CD4-positive, alpha-beta memory T cell (primary cell): ENCODE measurements at regions not wholly inside any gene's neighbourhood (a gene's known extent, or its start where the extent isn't known, plus 50 kb on each side); places are given as distances from the start of the nearest gene placed in this dataset.
"Not testable (repeated sequence)": the region's sequence is repeated elsewhere in the genome, so short reads cannot be mapped to it uniquely, and the experiment has no call there.

Experiments used
- CTCF ChIA-PET: fragments of 350-600 bp; sonication (Branson Sonifier 250); formaldehyde crosslinking; loops from one replicate; lab custom pipeline; 2021; ENCODE audit warnings: inconsistent platforms; ENCODE audit not compliant: partially characterized antibody; lab: Charles Lee
- POLR2A ChIA-PET: fragments of 350-600 bp; sonication (Branson Sonifier 250); formaldehyde crosslinking; loops from one replicate; lab custom pipeline; 2021; ENCODE audit not compliant: partially characterized antibody; lab: Charles Lee
- DNase-seq, 5 donors: peaks; one replicate each; pipeline versions ENCODE4 v3.0.0 to v3.0.0-alpha.2; 2020 to 2022; ENCODE audit warnings: mixed read lengths in 1 of 5
- H3K27ac ChIP-seq: one replicate; pipeline ENCODE4 v1.7.0; 2013; ENCODE audit warnings: low read depth, low read length
- H3K27me3 ChIP-seq: 2 replicates; pipeline ENCODE4 v1.7.0; 2013; ENCODE audit warnings: mild to moderate bottlenecking, low read length, moderate library complexity; ENCODE audit not compliant: insufficient read depth
- H3K36me3 ChIP-seq: 2 replicates; pipeline ENCODE4 v1.7.0; 2013; ENCODE audit warnings: mild to moderate bottlenecking, low read length, moderate library complexity; ENCODE audit not compliant: insufficient read depth
- H3K4me1 ChIP-seq: 2 replicates; pipeline ENCODE4 v1.7.0; 2013; ENCODE audit warnings: mild to moderate bottlenecking, low read length, moderate library complexity; ENCODE audit not compliant: insufficient read depth
- H3K4me3 ChIP-seq, 2 donors: one replicate each; pipeline ENCODE4 v1.7.0; 2013; ENCODE audit warnings: low read length in 2 of 2, mild to moderate bottlenecking in 1 of 2
- H3K9me3 ChIP-seq, 2 donors: one replicate each; pipeline ENCODE4 v1.7.0; 2013; ENCODE audit warnings: low read length in 2 of 2, control low read depth in 1 of 2; ENCODE audit not compliant: control insufficient read depth in 1 of 2
- H3K27ac Mint-ChIP-seq, 7 donors: one replicate each; pipeline ENCODE4 v1.8.0; 2020 to 2021; ENCODE audit warnings: mixed read lengths in 7 of 7, mild to moderate bottlenecking in 6 of 7, inconsistent platforms in 3 of 7, moderate library complexity in 3 of 7
- H3K27me3 Mint-ChIP-seq, 2 donors: one replicate each; pipeline ENCODE4 v1.8.0; 2020 to 2021; ENCODE audit warnings: mixed read lengths in 2 of 2
- H3K36me3 Mint-ChIP-seq, 2 donors: one replicate each; pipeline ENCODE4 v1.8.0; 2020 to 2021; ENCODE audit warnings: mixed read lengths in 2 of 2, inconsistent platforms in 1 of 2, mild to moderate bottlenecking in 1 of 2
- H3K4me1 Mint-ChIP-seq, 4 donors: one replicate each; pipeline ENCODE4 v1.8.0; 2020 to 2021; ENCODE audit warnings: mixed read lengths in 4 of 4, mild to moderate bottlenecking in 1 of 4
- H3K4me3 Mint-ChIP-seq, 8 donors: one replicate each; pipeline ENCODE4 v1.8.0; 2020 to 2021; ENCODE audit warnings: mixed read lengths in 8 of 8, mild to moderate bottlenecking in 7 of 8, moderate library complexity in 6 of 8, inconsistent platforms in 3 of 8
- H3K9me3 Mint-ChIP-seq, 8 donors: one replicate each; pipeline ENCODE4 v1.8.0; 2020 to 2021; ENCODE audit warnings: mixed read lengths in 8 of 8, mild to moderate bottlenecking in 5 of 8, inconsistent platforms in 3 of 8, moderate library complexity in 1 of 8
- intact Hi-C: fragments of 100-400 bp; cut with micrococcal nuclease; formaldehyde crosslinking; loops from one replicate; pipeline ENCODE4 v1.15.1; 2023

GRCh38 chr5:74973694-74974093, 78.7 kb downstream of the GCNT4 start:
- H3K4me1 Mint-ChIP-seq, result peaks cover 17 to 41% (median 33%) of the 10 kb centered on the region in 4 donors

GRCh38 chr5:74971947-74972460, 80.4 kb downstream of the GCNT4 start:
- Histone ChIP-seq H3K4me3 (no peak overlapping the region), H3K4me1 (peaks cover 35% of the 10 kb centered on the region), H3K36me3 (no peaks in the 10 kb centered on the region), H3K27me3 (no peaks in the 10 kb centered on the region), H3K9me3 (no peaks in the 10 kb centered on the region), H3K27ac (no peak overlapping the region)
- ChIA-PET POLR2A (no interaction called here), CTCF (no interaction called here)
- H3K4me3 Mint-ChIP-seq, result no peak overlapping the region
- H3K36me3 Mint-ChIP-seq, result no peaks in the 10 kb centered on the region
- no peak for DNase-seq
- no peaks in the 10 kb centered on the region for H3K27me3 Mint-ChIP-seq
- intact Hi-C loops, result no loop called here
- peaks cover 13 to 34% (median 26%) of the 10 kb centered on the region in 4 donors for H3K4me1 Mint-ChIP-seq
- H3K9me3 Mint-ChIP-seq, result peaks cover 2 to 11% (median 6%) of the 10 kb centered on the region in 8 donors
- peak overlapping the region in 2 of 7 donors; percentile 22 to 68 for H3K27ac Mint-ChIP-seq

More at GRCh38 chr5:74973694-74974093, 78.7 kb downstream of the GCNT4 start:
- Mint-ChIP-seq H3K4me3 (peak overlapping the region in 2 of 8 donors; percentile 28 to 42), H3K27me3 (no peaks in the 10 kb centered on the region), H3K27ac (peak overlapping the region; percentile 39 to 90 (median 85)), H3K9me3 (peaks cover 2 to 8% (median 6%) of the 10 kb centered on the region in 8 donors), H3K36me3 (no peaks in the 10 kb centered on the region)
- Histone ChIP-seq H3K4me3 (no peak overlapping the region), H3K4me1 (peaks cover 36% of the 10 kb centered on the region), H3K36me3 (no peaks in the 10 kb centered on the region), H3K27ac (no peak overlapping the region), H3K27me3 (no peaks in the 10 kb centered on the region), H3K9me3 (no peaks in the 10 kb centered on the region)
- POLR2A ChIA-PET, result interaction anchor here (1.6 kb wide), 1 partner anchor 61 kb away, joined by 6 read pairs; no protein-coding TSS in a partner anchor
- CTCF ChIA-PET, result interaction anchor here (1.3 kb wide), 1 partner anchor 77 kb away, joined by 5 read pairs; no protein-coding TSS in a partner anchor
- intact Hi-C loops, result no loop called here
- no peak for DNase-seq

- H3K36me3 ChIP-seq, POLR2A ChIA-PET, H3K36me3 Mint-ChIP-seq, DNase-seq, CTCF ChIA-PET, H3K9me3 Mint-ChIP-seq, H3K27me3 Mint-ChIP-seq, H3K4me3 ChIP-seq, H3K27ac Mint-ChIP-seq, H3K9me3 ChIP-seq, H3K27ac ChIP-seq, intact Hi-C loops, H3K27me3 ChIP-seq, H3K4me3 Mint-ChIP-seq: not testable (repeated sequence)
- peaks cover 28% of the 10 kb centered on the region for H3K4me1 ChIP-seq
- peaks cover 13 to 27% (median 23%) of the 10 kb centered on the region in 4 donors for H3K4me1 Mint-ChIP-seq
Measured at GRCh38 chr5:74970891-74971290, 81.5 kb downstream of the GCNT4 start.

GRCh38 chr5:74969726-74970125, 82.6 kb downstream of the GCNT4 start:
- H3K9me3 ChIP-seq, result no peaks in the 10 kb centered on the region
- no peak for DNase-seq
- H3K27ac ChIP-seq, result no peak overlapping the region
- ChIA-PET POLR2A (no interaction called here), CTCF (interaction anchor here (1.3 kb wide), 1 partner anchor 13 kb away, joined by 4 read pairs; no protein-coding TSS in a partner anchor)
- Mint-ChIP-seq H3K9me3 (peaks cover 0 to 7% (median 0%) of the 10 kb centered on the region in 8 donors), H3K4me3 (no peak overlapping the region), H3K4me1 (peaks cover 5 to 17% (median 13%) of the 10 kb centered on the region in 4 donors), H3K27ac (no peak overlapping the region), H3K36me3 (no peaks in the 10 kb centered on the region), H3K27me3 (peaks cover 0 to 3% of the 10 kb centered on the region in 2 donors)
- no peaks in the 10 kb centered on the region for H3K36me3 ChIP-seq
- no peak overlapping the region for H3K4me3 ChIP-seq
- no peaks in the 10 kb centered on the region for H3K27me3 ChIP-seq
- intact Hi-C loops, result no loop called here
- peaks cover 17% of the 10 kb centered on the region for H3K4me1 ChIP-seq

- Histone ChIP-seq H3K4me1 (no peaks in the 10 kb centered on the region), H3K4me3 (no peak overlapping the region), H3K36me3 (no peaks in the 10 kb centered on the region), H3K27ac (no peak overlapping the region), H3K27me3 (no peaks in the 10 kb centered on the region), H3K9me3 (no peaks in the 10 kb centered on the region)
- ChIA-PET POLR2A (no interaction called here), CTCF (interaction anchor here (1.7 kb wide), 1 partner anchor 83 kb away, joined by 4 read pairs; no protein-coding TSS in a partner anchor)
- no peak for DNase-seq
- Mint-ChIP-seq H3K27me3 (peaks cover 0 to 4% of the 10 kb centered on the region in 2 donors), H3K4me3 (no peak overlapping the region), H3K9me3 (peaks cover 0 to 3% (median 0%) of the 10 kb centered on the region in 8 donors), H3K36me3 (no peaks in the 10 kb centered on the region), H3K4me1 (no peaks in the 10 kb centered on the region), H3K27ac (peak overlapping the region in 1 of 7 donors; percentile 22)
- intact Hi-C loops, result no loop called here
Measured at GRCh38 chr5:74966141-74967026, 86.0 kb downstream of the GCNT4 start.

- Mint-ChIP-seq H3K27ac (no peak overlapping the region), H3K27me3 (peaks cover 0 to 4% of the 10 kb centered on the region in 2 donors), H3K4me3 (no peak overlapping the region), H3K4me1 (no peaks in the 10 kb centered on the region), H3K36me3 (no peaks in the 10 kb centered on the region), H3K9me3 (peaks cover 0 to 3% (median 0%) of the 10 kb centered on the region in 8 donors)
- no peaks in the 10 kb centered on the region for H3K36me3 ChIP-seq
- H3K9me3 ChIP-seq, result no peaks in the 10 kb centered on the region
- no peaks in the 10 kb centered on the region for H3K27me3 ChIP-seq
- no peak overlapping the region for H3K4me3 ChIP-seq
- CTCF ChIA-PET, result no interaction called here
- H3K27ac ChIP-seq, result no peak overlapping the region
- no peaks in the 10 kb centered on the region for H3K4me1 ChIP-seq
- POLR2A ChIA-PET, result no interaction called here
- no peak for DNase-seq
- intact Hi-C loops, result no loop called here
Measured at GRCh38 chr5:74963407-74963806, 89.0 kb downstream of the GCNT4 start.

- Histone ChIP-seq H3K27ac (no peak overlapping the region), H3K36me3 (no peaks in the 10 kb centered on the region), H3K4me1 (no peaks in the 10 kb centered on the region), H3K9me3 (no peaks in the 10 kb centered on the region), H3K4me3 (no peak overlapping the region), H3K27me3 (no peaks in the 10 kb centered on the region)
- intact Hi-C loops, result no loop called here
- no peak overlapping the region for H3K4me3 Mint-ChIP-seq
- H3K27ac Mint-ChIP-seq, result no peak overlapping the region
- POLR2A ChIA-PET, result no interaction called here
- no peak for DNase-seq
- no peaks in the 10 kb centered on the region for H3K36me3 Mint-ChIP-seq
- peaks cover 1 to 2% of the 10 kb centered on the region in 2 donors for H3K27me3 Mint-ChIP-seq
- peaks cover 0 to 3% (median 2%) of the 10 kb centered on the region in 8 donors for H3K9me3 Mint-ChIP-seq
- CTCF ChIA-PET, result no interaction called here
- peaks cover 0 to 4% (median 0%) of the 10 kb centered on the region in 4 donors for H3K4me1 Mint-ChIP-seq
Measured at GRCh38 chr5:74957906-74958305, 91.7 kb upstream of the FAM169A start.
